ENCODE measurements at regions not wholly inside any gene's neighbourhood (a gene's known extent, or its start where the extent isn't known, plus 50 kb on each side); places are given as distances from the start of the nearest gene placed in this dataset.

- TF ChIP-seq CTCF (IDR thresholded peaks at IDR 0.05) (no peak), ZFX (IDR thresholded peaks at IDR 0.05; ENCODE audit: borderline replicate concordance) (no peak)
These were observed 1568.6 kb upstream of the PCDH7 start for GRCh38 chr4:29151584-29151983.
